Cardiac muscle cell (in vitro differentiated cells and primary cell): ENCODE measurements at regions not wholly inside any gene's neighbourhood (a gene's known extent, or its start where the extent isn't known, plus 50 kb on each side); places are given as distances from the start of the nearest gene placed in this dataset.

Experiments used
- DNase-seq, 2 donors: peaks; one replicate each; pipeline versions ENCODE4 v3.0.0 to v3.0.0-alpha.2; 2010 to 2017; ENCODE audit warnings: low read depth in 1 of 2, low spot score in 1 of 2
- H3K27ac ChIP-seq: fragments of 200-600 bp; sonication (generic); 2 replicates; pipeline ENCODE4 v1.5.1; 2016
- H3K27me3 ChIP-seq: fragments of 200-600 bp; sonication (generic); 2 replicates; pipeline ENCODE4 v1.6.0; 2016; ENCODE audit warnings: control low read depth
- H3K36me3 ChIP-seq: fragments of 200-600 bp; sonication (generic); 2 replicates; pipeline ENCODE4 v1.5.1; 2016; ENCODE audit warnings: control low read depth
- H3K4me1 ChIP-seq: fragments of 200-600 bp; sonication (generic); 2 replicates; pipeline ENCODE4 v1.8.1; 2017; ENCODE audit warnings: low read depth, mild to moderate bottlenecking, mixed run types
- H3K4me3 ChIP-seq: fragments of 200-600 bp; sonication (generic); 2 replicates; pipeline ENCODE4 v1.5.1; 2016; ENCODE audit warnings: mild to moderate bottlenecking
- H3K9me3 ChIP-seq: fragments of 200-600 bp; sonication (generic); 2 replicates; pipeline ENCODE4 v1.5.1; 2017; ENCODE audit warnings: low read depth, mild to moderate bottlenecking, control low read depth
- TF ChIP-seq, protein P1 (sequence below): IDR thresholded peaks from 2 replicates; pipeline ENCODE4 v1.5.1; 2012; ENCODE audit warnings: low read depth, mild to moderate bottlenecking, low read length

DNA sequence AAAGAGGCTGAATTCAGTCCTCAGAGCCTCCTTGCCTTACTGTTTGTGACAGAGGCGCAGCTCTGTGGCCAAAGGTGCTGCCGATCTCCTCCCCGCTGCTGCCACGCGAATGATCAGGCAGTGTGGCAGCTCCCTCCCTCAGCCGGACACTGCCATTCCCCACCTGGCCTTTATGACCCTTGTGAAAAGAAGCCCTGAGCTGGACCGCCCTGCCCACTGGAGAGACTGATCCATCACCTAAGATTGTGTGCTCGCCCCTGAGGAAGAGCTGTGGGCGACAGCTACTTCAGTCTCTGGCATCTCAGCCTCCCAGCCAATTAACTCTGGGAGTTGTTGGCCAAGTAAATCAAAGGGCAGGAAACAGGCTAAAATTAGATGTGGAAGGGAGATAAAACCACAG is 90.9 kb downstream of the CARTPT start:
- H3K4me1 ChIP-seq: peaks cover 7% of the 10 kb centered on the region
- TF ChIP-seq, protein P1, sequence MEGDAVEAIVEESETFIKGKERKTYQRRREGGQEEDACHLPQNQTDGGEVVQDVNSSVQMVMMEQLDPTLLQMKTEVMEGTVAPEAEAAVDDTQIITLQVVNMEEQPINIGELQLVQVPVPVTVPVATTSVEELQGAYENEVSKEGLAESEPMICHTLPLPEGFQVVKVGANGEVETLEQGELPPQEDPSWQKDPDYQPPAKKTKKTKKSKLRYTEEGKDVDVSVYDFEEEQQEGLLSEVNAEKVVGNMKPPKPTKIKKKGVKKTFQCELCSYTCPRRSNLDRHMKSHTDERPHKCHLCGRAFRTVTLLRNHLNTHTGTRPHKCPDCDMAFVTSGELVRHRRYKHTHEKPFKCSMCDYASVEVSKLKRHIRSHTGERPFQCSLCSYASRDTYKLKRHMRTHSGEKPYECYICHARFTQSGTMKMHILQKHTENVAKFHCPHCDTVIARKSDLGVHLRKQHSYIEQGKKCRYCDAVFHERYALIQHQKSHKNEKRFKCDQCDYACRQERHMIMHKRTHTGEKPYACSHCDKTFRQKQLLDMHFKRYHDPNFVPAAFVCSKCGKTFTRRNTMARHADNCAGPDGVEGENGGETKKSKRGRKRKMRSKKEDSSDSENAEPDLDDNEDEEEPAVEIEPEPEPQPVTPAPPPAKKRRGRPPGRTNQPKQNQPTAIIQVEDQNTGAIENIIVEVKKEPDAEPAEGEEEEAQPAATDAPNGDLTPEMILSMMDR: no peak
- H3K27ac ChIP-seq: no peak overlapping the region
- H3K36me3 ChIP-seq: no peaks in the 10 kb centered on the region
- H3K4me3 ChIP-seq: no peak overlapping the region
- H3K27me3 ChIP-seq: no peaks in the 10 kb centered on the region
- no peak for DNase-seq
- no peaks in the 10 kb centered on the region for H3K9me3 ChIP-seq

DNA sequence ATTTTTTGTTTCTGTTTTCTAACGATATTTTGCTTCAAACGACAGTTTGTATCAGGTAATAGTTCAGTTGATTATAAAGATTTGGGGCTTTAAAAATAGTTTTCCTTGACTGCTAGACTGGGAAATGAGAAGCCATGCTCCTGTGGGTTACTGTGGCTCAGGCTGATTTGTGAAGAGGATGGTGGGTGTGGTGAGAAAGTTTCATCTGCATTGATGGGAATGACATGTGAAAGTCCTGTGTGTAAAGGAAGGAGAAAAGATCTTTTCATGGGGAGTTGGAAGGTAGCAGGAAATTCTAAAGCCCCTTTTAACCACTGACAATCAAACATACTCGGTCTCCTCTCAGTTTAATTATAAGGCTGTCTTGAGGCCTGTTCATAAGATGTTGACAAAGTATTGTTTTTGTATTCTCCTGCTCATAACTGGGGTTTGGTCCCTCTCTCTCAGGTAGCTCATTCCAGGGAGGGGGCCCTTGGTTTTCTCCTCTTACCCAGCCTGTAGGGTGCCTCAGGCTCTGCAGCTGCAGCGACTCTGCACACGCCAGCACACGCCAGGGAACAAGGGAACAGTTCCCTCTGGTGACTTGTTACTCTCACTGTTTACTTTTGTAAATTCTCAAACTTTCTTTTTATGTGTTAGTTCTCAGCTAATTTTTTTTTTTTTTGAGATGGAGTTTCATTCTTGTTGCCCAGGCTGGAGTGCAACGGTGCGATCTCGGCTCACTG is 91.6 kb downstream of the CARTPT start:
- Histone ChIP-seq H3K27me3 (no peaks in the 10 kb centered on the region), H3K27ac (no peak overlapping the region), H3K9me3 (no peaks in the 10 kb centered on the region), H3K4me1 (peaks cover 7% of the 10 kb centered on the region), H3K36me3 (no peaks in the 10 kb centered on the region), H3K4me3 (no peak overlapping the region)
- TF ChIP-seq, protein P1: no peak
- DNase-seq: no peak

DNA sequence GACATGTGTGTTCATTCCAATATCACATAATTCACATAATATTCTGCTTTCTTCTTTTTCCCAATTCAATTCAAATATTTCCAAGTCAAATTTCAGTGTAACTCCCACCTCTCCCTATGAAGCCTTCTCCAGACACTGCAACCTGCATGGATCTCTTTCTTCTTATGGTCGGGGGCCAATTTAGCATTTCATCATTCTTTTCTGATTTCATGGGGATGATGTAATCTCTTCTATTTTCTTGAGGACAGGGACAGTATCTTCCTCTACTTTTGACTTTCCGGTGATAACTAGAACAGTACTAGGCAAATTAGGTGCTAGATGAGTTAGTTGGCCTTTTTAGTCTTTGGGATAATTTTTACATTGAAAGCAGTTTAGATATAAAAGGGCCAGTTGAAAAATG is 92.7 kb downstream of the CARTPT start:
- no peak for DNase-seq
- H3K9me3 ChIP-seq: no peaks in the 10 kb centered on the region
- H3K4me3 ChIP-seq: no peak overlapping the region
- no peaks in the 10 kb centered on the region for H3K36me3 ChIP-seq
- H3K27ac ChIP-seq: no peak overlapping the region
- no peaks in the 10 kb centered on the region for H3K27me3 ChIP-seq
- peaks cover 7% of the 10 kb centered on the region for H3K4me1 ChIP-seq
- TF ChIP-seq, protein P1: no peak

DNA sequence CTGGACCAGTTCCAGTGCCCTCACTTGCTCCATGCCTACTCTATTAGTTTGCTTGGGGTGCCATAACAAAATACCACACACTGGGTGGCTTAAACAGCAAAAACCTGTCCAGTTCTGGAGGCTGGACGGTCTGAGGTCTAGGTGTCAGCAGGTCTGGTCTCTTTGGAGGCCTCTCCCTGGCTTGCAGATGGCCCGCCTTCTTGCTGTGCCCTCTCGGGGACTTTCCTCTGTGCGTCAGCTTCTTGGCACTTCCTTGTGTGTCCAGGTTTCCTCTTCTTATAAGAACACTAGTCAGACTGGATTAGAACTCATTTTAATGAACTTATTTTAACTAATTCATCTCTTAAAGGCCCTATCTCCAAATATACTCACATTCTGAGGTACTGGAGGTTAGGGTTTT is 97.2 kb downstream of the CARTPT start:
- Histone ChIP-seq H3K36me3 (no peaks in the 10 kb centered on the region), H3K27me3 (no peaks in the 10 kb centered on the region), H3K27ac (no peak overlapping the region), H3K9me3 (no peaks in the 10 kb centered on the region), H3K4me3 (no peak overlapping the region), H3K4me1 (no peaks in the 10 kb centered on the region)
- no peak for DNase-seq
- TF ChIP-seq, protein P1: no peak

DNA sequence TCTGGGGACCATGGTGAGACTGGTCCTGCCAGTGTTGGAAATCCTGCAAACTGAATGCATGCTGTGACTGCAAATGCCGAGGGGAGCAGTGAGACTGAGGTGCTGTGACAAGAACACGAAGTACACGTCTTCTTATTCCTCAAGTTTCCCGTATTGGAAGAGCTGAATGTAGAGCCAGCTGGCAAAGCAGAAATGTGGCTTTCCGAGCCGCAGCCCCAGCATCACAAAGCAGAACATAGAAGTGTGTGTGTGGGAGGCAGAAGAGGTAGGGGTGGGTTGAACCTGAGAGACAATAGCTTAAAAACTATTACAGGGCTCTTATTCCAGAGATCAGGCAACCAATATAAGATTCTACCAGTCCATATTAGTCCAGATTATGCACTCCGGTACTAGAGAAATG is 98.8 kb downstream of the CARTPT start:
- H3K9me3 ChIP-seq: no peaks in the 10 kb centered on the region
- no peak overlapping the region for H3K27ac ChIP-seq
- H3K27me3 ChIP-seq: no peaks in the 10 kb centered on the region
- TF ChIP-seq, protein P1: no peak
- H3K4me1 ChIP-seq: no peaks in the 10 kb centered on the region
- no peak overlapping the region for H3K4me3 ChIP-seq
- no peaks in the 10 kb centered on the region for H3K36me3 ChIP-seq
- no peak for DNase-seq
